ENCODE measurements at regions not wholly inside any gene's neighbourhood (a gene's known extent, or its start where the extent isn't known, plus 50 kb on each side); places are given as distances from the start of the nearest gene placed in this dataset.

GRCh38 chr3:194951931-194952582, 266.4 kb downstream of the FAM43A start:
- WGBS (ENCODE audit: extremely low coverage, insufficient coverage, insufficient read length): no CpG with 5 or more reads among the region's 6 CpGs

GRCh38 chr3:194952841-194953241, 267.2 kb downstream of the FAM43A start:
- no peak overlapping the region for H2BK12ac ChIP-seq (ENCODE audit: low read length)
- no peak overlapping the region for H3K14ac ChIP-seq (ENCODE audit: low read length)
- no peaks in the 10 kb centered on the region for H3K27me3 ChIP-seq (ENCODE audit: insufficient read depth, low read length)
- no peaks in the 10 kb centered on the region for H3K36me3 ChIP-seq (ENCODE audit: control insufficient read depth in 1 of 2, insufficient read depth in 2 of 2, low read length in 2 of 2)
- H3K23ac ChIP-seq (ENCODE audit: low read length): no peak overlapping the region
- no peak overlapping the region for H3K4me2 ChIP-seq (ENCODE audit: low read length)
- H3K79me1 ChIP-seq (ENCODE audit: low read length): no peaks in the 10 kb centered on the region
- H4K8ac ChIP-seq (ENCODE audit: low read depth, low read length): no peak overlapping the region
- H3K79me2 ChIP-seq (ENCODE audit: control insufficient read depth, insufficient read depth, low read length, poor library complexity): no peaks in the 10 kb centered on the region
- no peak overlapping the region for H3K4ac ChIP-seq (ENCODE audit: low read depth, low read length)
- no peak overlapping the region for H4K91ac ChIP-seq (ENCODE audit: low read depth, low read length)
- H3K4me1 ChIP-seq (ENCODE audit: control insufficient read depth in 1 of 2, insufficient read depth in 2 of 2, low read length in 2 of 2): peaks cover 0 to 3% of the 10 kb centered on the region in 2 experiments
- no peak overlapping the region for H2AK5ac ChIP-seq (ENCODE audit: low read length)
- no peak for DNase-seq
- WGBS (ENCODE audit: extremely low coverage, insufficient coverage, insufficient read length): no CpG with 5 or more reads among the region's 6 CpGs
- H2BK5ac ChIP-seq (ENCODE audit: low read depth, low read length, poor library complexity): no peak overlapping the region
- H3K9me3 ChIP-seq (ENCODE audit: insufficient read depth, low read depth, low read length): peaks cover 4% of the 10 kb centered on the region
- H4K12ac ChIP-seq (ENCODE audit: low read depth, low read length): no peak overlapping the region
- no peak overlapping the region for H2AFZ ChIP-seq (ENCODE audit: insufficient read depth, low read length, poor library complexity)
- H3K18ac ChIP-seq (ENCODE audit: low read length): no peak overlapping the region
- no peak overlapping the region for H2BK120ac ChIP-seq (ENCODE audit: insufficient read depth, low read length, poor library complexity)
- no peak overlapping the region for H3K4me3 ChIP-seq (ENCODE audit: low read depth, low read length)
- H3K9ac ChIP-seq (ENCODE audit: low read length): no peak overlapping the region
- H3K27ac ChIP-seq (ENCODE audit: low read depth, low read length): no peak overlapping the region

More at GRCh38 chr3:194951931-194952582, 266.4 kb downstream of the FAM43A start:
- Histone ChIP-seq H3K9me3 (ENCODE audit: insufficient read depth, low read depth, low read length) (peaks cover 4% of the 10 kb centered on the region), H2BK5ac (ENCODE audit: low read depth, low read length, poor library complexity) (no peak overlapping the region), H2BK12ac (ENCODE audit: low read length) (peak overlapping the region; percentile 23), H3K18ac (ENCODE audit: low read length) (no peak overlapping the region), H3K4me1 (ENCODE audit: control insufficient read depth in 1 of 2, insufficient read depth in 2 of 2, low read length in 2 of 2) (peaks cover 0 to 3% of the 10 kb centered on the region in 2 experiments), H4K12ac (ENCODE audit: low read depth, low read length) (no peak overlapping the region), H4K91ac (ENCODE audit: low read depth, low read length) (no peak overlapping the region), H3K36me3 (ENCODE audit: control insufficient read depth in 1 of 2, insufficient read depth in 2 of 2, low read length in 2 of 2) (no peaks in the 10 kb centered on the region), H4K8ac (ENCODE audit: low read depth, low read length) (no peak overlapping the region), H2BK120ac (ENCODE audit: insufficient read depth, low read length, poor library complexity) (no peak overlapping the region), H3K79me2 (ENCODE audit: control insufficient read depth, insufficient read depth, low read length, poor library complexity) (no peaks in the 10 kb centered on the region), H3K79me1 (ENCODE audit: low read length) (no peaks in the 10 kb centered on the region), H3K9ac (ENCODE audit: low read length) (no peak overlapping the region), H3K4me2 (ENCODE audit: low read length) (no peak overlapping the region), H3K27me3 (ENCODE audit: insufficient read depth, low read length) (no peaks in the 10 kb centered on the region), H3K4me3 (ENCODE audit: low read depth, low read length) (peak overlapping the region; percentile 47), H3K23ac (ENCODE audit: low read length) (no peak overlapping the region), H2AK5ac (ENCODE audit: low read length) (no peak overlapping the region), H3K27ac (ENCODE audit: low read depth, low read length) (no peak overlapping the region), H3K4ac (ENCODE audit: low read depth, low read length) (no peak overlapping the region), H2AFZ (ENCODE audit: insufficient read depth, low read length, poor library complexity) (no peak overlapping the region), H3K14ac (ENCODE audit: low read length) (no peak overlapping the region)
- DNase-seq: no peak

- no peak overlapping the region for H3K4ac ChIP-seq (ENCODE audit: low read depth, low read length)
- H3K9ac ChIP-seq (ENCODE audit: low read length): no peak overlapping the region
- no peak overlapping the region for H4K91ac ChIP-seq (ENCODE audit: low read depth, low read length)
- H4K12ac ChIP-seq (ENCODE audit: low read depth, low read length): no peak overlapping the region
- no peak for DNase-seq
- no peak overlapping the region for H2BK5ac ChIP-seq (ENCODE audit: low read depth, low read length, poor library complexity)
- no peaks in the 10 kb centered on the region for H3K27me3 ChIP-seq (ENCODE audit: insufficient read depth, low read length)
- H2BK12ac ChIP-seq (ENCODE audit: low read length): no peak overlapping the region
- no peak overlapping the region for H3K4me2 ChIP-seq (ENCODE audit: low read length)
- no peak overlapping the region for H3K18ac ChIP-seq (ENCODE audit: low read length)
- no peak overlapping the region for H2AFZ ChIP-seq (ENCODE audit: insufficient read depth, low read length, poor library complexity)
- no peak overlapping the region for H3K23ac ChIP-seq (ENCODE audit: low read length)
- no peaks in the 10 kb centered on the region for H3K36me3 ChIP-seq (ENCODE audit: control insufficient read depth in 1 of 2, insufficient read depth in 2 of 2, low read length in 2 of 2)
- H3K4me3 ChIP-seq (ENCODE audit: low read depth, low read length): no peak overlapping the region
- peaks cover 0 to 3% of the 10 kb centered on the region in 2 experiments for H3K4me1 ChIP-seq (ENCODE audit: control insufficient read depth in 1 of 2, insufficient read depth in 2 of 2, low read length in 2 of 2)
- no peaks in the 10 kb centered on the region for H3K79me1 ChIP-seq (ENCODE audit: low read length)
- no peak overlapping the region for H4K8ac ChIP-seq (ENCODE audit: low read depth, low read length)
- H2BK120ac ChIP-seq (ENCODE audit: insufficient read depth, low read length, poor library complexity): no peak overlapping the region
- H3K9me3 ChIP-seq (ENCODE audit: insufficient read depth, low read depth, low read length): peaks cover 4% of the 10 kb centered on the region
- H3K14ac ChIP-seq (ENCODE audit: low read length): no peak overlapping the region
- H3K79me2 ChIP-seq (ENCODE audit: control insufficient read depth, insufficient read depth, low read length, poor library complexity): no peaks in the 10 kb centered on the region
- WGBS (ENCODE audit: extremely low coverage, insufficient coverage, insufficient read length): no CpG with 5 or more reads among the region's 5 CpGs
- H2AK5ac ChIP-seq (ENCODE audit: low read length): no peak overlapping the region
- no peak overlapping the region for H3K27ac ChIP-seq (ENCODE audit: low read depth, low read length)
Observed at GRCh38 chr3:194953291-194953690, 267.6 kb downstream of the FAM43A start.

- Histone ChIP-seq H4K8ac (ENCODE audit: low read depth, low read length) (no peak overlapping the region), H3K36me3 (ENCODE audit: control insufficient read depth in 1 of 2, insufficient read depth in 2 of 2, low read length in 2 of 2) (no peaks in the 10 kb centered on the region), H4K91ac (ENCODE audit: low read depth, low read length) (no peak overlapping the region), H3K4ac (ENCODE audit: low read depth, low read length) (no peak overlapping the region), H2AFZ (ENCODE audit: insufficient read depth, low read length, poor library complexity) (no peak overlapping the region), H3K4me3 (ENCODE audit: low read depth, low read length) (no peak overlapping the region), H3K4me1 (ENCODE audit: control insufficient read depth in 1 of 2, insufficient read depth in 2 of 2, low read length in 2 of 2) (peaks cover 0 to 3% of the 10 kb centered on the region in 2 experiments), H3K79me2 (ENCODE audit: control insufficient read depth, insufficient read depth, low read length, poor library complexity) (no peaks in the 10 kb centered on the region), H3K27ac (ENCODE audit: low read depth, low read length) (no peak overlapping the region), H2AK5ac (ENCODE audit: low read length) (no peak overlapping the region), H3K4me2 (ENCODE audit: low read length) (no peak overlapping the region), H2BK120ac (ENCODE audit: insufficient read depth, low read length, poor library complexity) (no peak overlapping the region), H3K23ac (ENCODE audit: low read length) (no peak overlapping the region), H3K18ac (ENCODE audit: low read length) (no peak overlapping the region), H3K79me1 (ENCODE audit: low read length) (no peaks in the 10 kb centered on the region), H3K14ac (ENCODE audit: low read length) (no peak overlapping the region), H3K9ac (ENCODE audit: low read length) (no peak overlapping the region), H2BK5ac (ENCODE audit: low read depth, low read length, poor library complexity) (no peak overlapping the region), H2BK12ac (ENCODE audit: low read length) (no peak overlapping the region), H3K27me3 (ENCODE audit: insufficient read depth, low read length) (no peaks in the 10 kb centered on the region), H4K12ac (ENCODE audit: low read depth, low read length) (no peak overlapping the region), H3K9me3 (ENCODE audit: insufficient read depth, low read depth, low read length) (no peaks in the 10 kb centered on the region)
- no CpG with 5 or more reads among the region's 7 CpGs for WGBS (ENCODE audit: extremely low coverage, insufficient coverage, insufficient read length)
- DNase-seq: no peak
Observed at GRCh38 chr3:194955546-194955945, 269.9 kb downstream of the FAM43A start.
